PC-3 (cell line): ENCODE measurements at regions not wholly inside any gene's neighbourhood (a gene's known extent, or its start where the extent isn't known, plus 50 kb on each side); places are given as distances from the start of the nearest gene placed in this dataset.

Source experiments
- ATAC-seq: fragments of 200-7000 bp; cut with Tn5 transposase; 2 replicates; pipeline ENCODE4 v1.9.1; 2020; ENCODE audit warnings: mild to moderate bottlenecking, moderate library complexity
- BruUV-seq: library from RNA; stranded (reverse); fragments of 400-500 nt; replicated peaks from 2 replicates; lab custom pipeline; 2021; lab: Mats Ljungman, UMichigan
- CTCF ChIA-PET: fragments of 300-600 bp; sonication (Branson Sonifier 250); formaldehyde crosslinking; loops from one replicate; lab custom pipeline; 2022; ENCODE audit warnings: antibody characterized with exemption; lab: Charles Lee
- POLR2A ChIA-PET: fragments of 300-600 bp; sonication (Branson Sonifier 250); formaldehyde crosslinking; loops from one replicate; lab custom pipeline; 2022; ENCODE audit warnings: antibody characterized with exemption; ENCODE audit not compliant: unreplicated experiment; lab: Charles Lee
- DNase-seq: peaks from one replicate; pipeline ENCODE4 v3.0.0-alpha.2; 2015
- H2AFZ ChIP-seq: fragments of 300-600 bp; sonication (generic); 2 replicates; pipeline ENCODE4 v1.6.0; 2016; ENCODE audit warnings: antibody characterized with exemption, low read length
- H3F3A ChIP-seq: fragments of 300-600 bp; sonication (generic); one replicate; pipeline ENCODE4 v1.6.0; 2017; ENCODE audit warnings: antibody characterized with exemption, low read length, control low read depth, mild to moderate bottlenecking; ENCODE audit not compliant: unreplicated experiment
- H3K27ac ChIP-seq: fragments of 300-600 bp; sonication (generic); 2 replicates; pipeline ENCODE4 v1.5.1; 2016; ENCODE audit warnings: mild to moderate bottlenecking, low read length
- H3K27me3 ChIP-seq: fragments of 300-600 bp; sonication (generic); 2 replicates; pipeline ENCODE4 v1.6.1; 2016; ENCODE audit warnings: low read length, mixed read lengths
- H3K36me3 ChIP-seq: fragments of 300-600 bp; sonication (generic); 2 replicates; pipeline ENCODE4 v1.6.1; 2016; ENCODE audit warnings: low read depth, mixed run types, low read length, mixed read lengths
- H3K4me1 ChIP-seq: fragments of 300-600 bp; sonication (generic); 2 replicates; pipeline ENCODE4 v1.5.1; 2016; ENCODE audit warnings: low read length; ENCODE audit not compliant: insufficient read depth
- H3K4me2 ChIP-seq: fragments of 300-600 bp; sonication (generic); 2 replicates; pipeline ENCODE4 v1.6.0; 2016; ENCODE audit warnings: low read length
- H3K4me3 ChIP-seq: fragments of 300-600 bp; sonication (generic); 2 replicates; pipeline ENCODE4 v1.5.1; 2016; ENCODE audit warnings: mild to moderate bottlenecking, low read length, mixed read lengths
- H3K79me2 ChIP-seq: fragments of 300-600 bp; sonication (generic); 2 replicates; pipeline ENCODE4 v1.6.1; 2017; ENCODE audit warnings: low read length, mixed read lengths
- H3K9ac ChIP-seq: fragments of 300-600 bp; sonication (generic); 2 replicates; pipeline ENCODE4 v1.6.0; 2016; ENCODE audit warnings: mild to moderate bottlenecking, low read length
- H3K9me2 ChIP-seq: fragments of 300-600 bp; sonication (generic); replicated peaks from 2 replicates; pipeline ENCODE4 v1.6.1; 2016; ENCODE audit warnings: mixed run types, low read length, mixed read lengths
- H3K9me3 ChIP-seq: fragments of 300-600 bp; sonication (generic); 2 replicates; pipeline ENCODE4 v1.6.1; 2016; ENCODE audit warnings: low read length, mixed read lengths
- H4K20me1 ChIP-seq: fragments of 300-600 bp; sonication (generic); 2 replicates; pipeline ENCODE4 v1.6.1; 2016; ENCODE audit warnings: low read length, mixed read lengths
- CTCF ChIP-seq: fragments of 300-600 bp; sonication (generic); conservative IDR thresholded peaks from 2 replicates; pipeline ENCODE4 v1.5.1; 2017; ENCODE audit warnings: antibody characterized with exemption, low read depth, mild to moderate bottlenecking, low read length
- EZH2 ChIP-seq: fragments of 300-600 bp; sonication (generic); IDR thresholded peaks from one replicate; pipeline ENCODE4 v1.6.1; 2017; ENCODE audit warnings: antibody characterized with exemption, mild to moderate bottlenecking, low read length; ENCODE audit not compliant: unreplicated experiment
- EZH2phosphoT487 ChIP-seq: fragments of 300-600 bp; sonication (generic); IDR thresholded peaks from 2 replicates; pipeline ENCODE4 v1.6.1; 2018; ENCODE audit warnings: mild to moderate bottlenecking, antibody characterized with exemption, low read length, borderline replicate concordance
- intact Hi-C: fragments of 100-400 bp; cut with micrococcal nuclease; formaldehyde crosslinking; loops from 2 replicates; pipeline ENCODE4 v1.9.0; 2023

- Histone ChIP-seq H3K27me3 (no peaks in the 10 kb centered on the region), H3K9ac (no peak overlapping the region), H3K27ac (no peak overlapping the region), H3K9me2 (no peaks in the 10 kb centered on the region), H3K9me3 (no peaks in the 10 kb centered on the region), H3K4me2 (no peak overlapping the region), H3K4me3 (no peak overlapping the region), H3K36me3 (no peaks in the 10 kb centered on the region), H3K4me1 (no peaks in the 10 kb centered on the region), H3K79me2 (no peaks in the 10 kb centered on the region), H2AFZ (no peak overlapping the region), H4K20me1 (no peaks in the 10 kb centered on the region), H3F3A (no peaks in the 10 kb centered on the region)
- CTCF ChIA-PET, result no interaction called here
- ATAC-seq, result no peak
- no peak for DNase-seq
- POLR2A ChIA-PET, result no interaction called here
- intact Hi-C loops, result no loop called here
- BruUV-seq, result no TSS peak
- TF ChIP-seq EZH2 (no peak), EZH2phosphoT487 (no peak), CTCF (no peak)
Measured at GRCh38 chr1:169027607-169028320, 78.7 kb upstream of the ATP1B1 start.

- H3K36me3 ChIP-seq, result no peaks in the 10 kb centered on the region
- no peaks in the 10 kb centered on the region for H3K27me3 ChIP-seq
- H3F3A ChIP-seq, result no peaks in the 10 kb centered on the region
- no peaks in the 10 kb centered on the region for H3K9me2 ChIP-seq
- H3K4me3 ChIP-seq, result no peak overlapping the region
- no peak overlapping the region for H3K9ac ChIP-seq
- intact Hi-C loops, result no loop called here
- no peak overlapping the region for H3K27ac ChIP-seq
- no peaks in the 10 kb centered on the region for H3K9me3 ChIP-seq
- no peak overlapping the region for H3K4me2 ChIP-seq
- H3K4me1 ChIP-seq, result no peaks in the 10 kb centered on the region
- H4K20me1 ChIP-seq, result no peaks in the 10 kb centered on the region
- H3K79me2 ChIP-seq, result no peaks in the 10 kb centered on the region
- no peak for TF ChIP-seq EZH2phosphoT487
- TF ChIP-seq CTCF, result no peak
- BruUV-seq, result no TSS peak
- DNase-seq (no peak), ATAC-seq (no peak)
- ChIA-PET CTCF (no interaction called here), POLR2A (no interaction called here)
- no peak overlapping the region for H2AFZ ChIP-seq
Measured at GRCh38 chr1:169031566-169032224, 74.8 kb upstream of the ATP1B1 start.

GRCh38 chr1:169041366-169041765 lies 65.1 kb upstream of the ATP1B1 start:
- no peak for DNase-seq
- Histone ChIP-seq H3K27me3 (no peaks in the 10 kb centered on the region), H3K9me2 (no peaks in the 10 kb centered on the region), H3K36me3 (no peaks in the 10 kb centered on the region), H3K79me2 (no peaks in the 10 kb centered on the region), H3K9me3 (0 out of 2 replicates have a peak, but pooled peaks cover 7% of the 10 kb centered on the region), H3K4me2 (no peak overlapping the region), H2AFZ (no peak overlapping the region), H3F3A (no peaks in the 10 kb centered on the region), H3K27ac (no peak overlapping the region), H3K4me1 (peaks cover 11% of the 10 kb centered on the region), H4K20me1 (no peaks in the 10 kb centered on the region), H3K4me3 (no peak overlapping the region), H3K9ac (no peak overlapping the region)
- ATAC-seq, result no peak
- POLR2A ChIA-PET, result no interaction called here
- CTCF ChIA-PET, result no interaction called here
- no peak for TF ChIP-seq EZH2phosphoT487
- no peak for TF ChIP-seq EZH2
- TF ChIP-seq CTCF, result no peak
- BruUV-seq, result no TSS peak
- intact Hi-C loops, result no loop called here
